Stimulated activated CD4-positive, alpha-beta T cell treated with anti-CD3 and anti-CD28 coated beads, Interleukin-15, amount 100 ng/mL, for 1 hour (primary cell): ENCODE measurements at regions not wholly inside any gene's neighbourhood (a gene's known extent, or its start where the extent isn't known, plus 50 kb on each side); places are given as distances from the start of the nearest gene placed in this dataset.

ENCODE experiments used
- DNase-seq, 2 donors: peaks; one replicate each; pipeline ENCODE4 v3.0.0-alpha.2; 2020; ENCODE audit warnings: low read depth in 1 of 2, low spot score in 1 of 2

DNA sequence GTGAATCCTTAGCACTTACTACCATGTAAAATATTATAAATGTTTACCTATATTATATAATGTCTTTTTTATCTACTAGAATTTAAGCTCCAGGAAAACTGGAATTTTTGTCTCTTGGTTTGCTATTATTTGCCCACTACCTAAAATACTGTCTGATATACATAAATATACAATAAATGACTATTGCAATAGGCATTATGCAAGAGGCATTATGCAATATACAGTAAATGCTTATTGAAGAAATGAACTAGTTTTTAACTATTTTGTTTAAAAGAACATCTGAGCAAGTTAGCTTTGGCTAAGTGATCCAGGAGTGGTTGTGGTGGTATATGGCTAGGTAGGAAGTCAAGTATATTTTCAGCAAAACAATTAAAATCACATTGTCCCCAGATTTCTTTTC is 640.2 kb upstream of the PKN2 start:
- DNase-seq, result no peak

DNA sequence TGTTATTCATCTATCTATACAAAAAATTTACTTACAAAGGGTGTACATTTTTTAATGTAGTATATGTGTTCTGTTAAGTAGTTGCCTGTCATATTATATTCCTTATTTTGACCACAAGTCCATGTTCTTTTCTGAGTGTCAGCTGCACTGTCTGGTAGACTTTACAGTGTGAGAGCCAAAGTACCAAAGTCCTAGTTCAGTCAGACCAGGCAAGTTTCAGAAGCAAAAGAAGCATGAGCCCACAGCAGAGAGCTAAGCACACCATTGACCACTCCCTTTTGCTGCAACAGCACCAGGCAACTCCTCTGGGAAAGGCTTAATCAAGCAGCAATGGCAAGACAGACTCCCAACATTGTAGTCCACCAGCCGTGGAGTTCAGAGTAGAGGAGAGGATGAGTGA is 631.9 kb upstream of the PKN2 start:
- DNase-seq, result no peak

DNA sequence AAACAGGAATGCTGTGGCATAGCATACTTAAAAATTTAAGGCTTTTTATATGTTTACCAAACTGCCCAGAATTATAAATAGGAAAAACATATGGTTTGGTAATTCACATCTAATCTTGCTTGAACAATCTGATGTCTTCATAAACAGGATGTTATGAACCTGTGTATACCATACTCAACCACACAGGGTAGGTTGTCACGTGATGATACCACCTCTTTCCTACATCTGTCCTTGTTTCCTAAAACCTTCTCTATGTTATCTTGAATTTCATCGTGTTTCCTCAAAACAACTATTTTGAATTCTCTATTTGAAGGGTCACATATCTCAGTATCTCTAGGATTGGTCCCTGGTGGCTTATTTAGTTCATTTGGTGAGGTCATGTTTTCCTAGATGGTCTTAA is 631.0 kb upstream of the PKN2 start:
- DNase-seq, result no peak

DNA sequence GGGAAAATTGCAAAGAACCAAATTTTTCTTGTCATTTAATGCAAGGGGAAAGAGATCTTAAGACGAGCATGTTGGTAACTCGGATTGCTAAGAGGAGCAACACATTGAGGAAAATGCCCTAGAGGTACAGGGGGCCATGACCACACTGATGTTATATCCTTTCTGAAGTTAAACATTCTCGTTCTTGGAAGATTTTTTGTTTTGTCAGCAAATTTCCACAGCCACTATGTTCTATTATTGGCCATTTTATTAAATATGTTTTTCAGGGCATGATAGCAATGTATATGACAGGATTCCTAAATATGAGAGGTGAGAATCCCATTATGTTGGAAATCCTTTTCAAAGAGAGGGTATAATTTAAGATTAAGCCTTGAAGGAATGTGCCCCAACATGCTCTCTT is 627.2 kb upstream of the PKN2 start:
- no peak for DNase-seq

DNA sequence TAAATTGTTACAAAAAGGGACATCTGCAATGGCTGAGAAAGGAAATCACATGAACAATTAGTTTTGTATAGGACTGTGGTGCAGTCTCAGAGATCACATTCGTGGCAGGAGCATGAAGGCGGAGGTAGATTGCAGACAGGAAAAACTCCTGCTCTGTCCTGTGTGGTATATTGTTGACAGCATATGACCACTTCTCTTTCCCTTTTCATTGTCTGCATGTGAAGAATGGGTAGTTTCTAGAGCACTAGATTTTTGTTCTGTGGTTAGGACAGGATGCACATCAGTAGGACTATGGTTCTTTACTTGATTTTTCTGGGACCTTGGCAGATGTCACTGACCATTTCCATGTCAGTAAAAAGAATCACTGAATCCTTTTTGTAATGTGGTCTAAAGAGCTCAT is 625.9 kb upstream of the PKN2 start:
- DNase-seq, result no peak

DNA sequence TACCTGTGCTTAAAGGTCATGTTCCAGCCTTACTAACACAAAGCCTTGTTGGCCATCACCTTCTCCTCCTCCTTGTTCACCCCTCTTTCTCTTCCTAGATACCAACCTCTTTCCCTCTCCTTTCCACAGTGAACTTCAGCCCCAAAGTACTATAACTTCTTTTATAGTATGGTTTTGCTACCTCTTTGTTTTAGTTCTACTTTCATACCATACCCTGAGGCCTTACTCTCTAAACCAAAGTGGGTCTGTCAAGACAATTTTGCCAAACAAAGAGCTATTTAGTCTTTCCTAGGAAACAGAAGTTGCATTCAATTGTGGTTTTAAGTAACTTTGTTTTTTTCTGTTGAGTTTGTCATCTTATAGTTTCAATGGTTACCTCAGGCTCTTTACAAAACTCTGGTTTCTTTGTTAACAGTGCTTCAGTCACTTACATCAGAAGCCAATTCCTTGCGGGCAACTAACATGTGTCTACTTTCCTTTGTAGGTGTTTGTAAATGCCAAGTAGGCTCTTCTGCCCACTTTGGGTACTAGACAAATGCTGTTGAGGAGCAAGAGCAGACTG is 623.9 kb upstream of the PKN2 start:
- no peak for DNase-seq

DNA sequence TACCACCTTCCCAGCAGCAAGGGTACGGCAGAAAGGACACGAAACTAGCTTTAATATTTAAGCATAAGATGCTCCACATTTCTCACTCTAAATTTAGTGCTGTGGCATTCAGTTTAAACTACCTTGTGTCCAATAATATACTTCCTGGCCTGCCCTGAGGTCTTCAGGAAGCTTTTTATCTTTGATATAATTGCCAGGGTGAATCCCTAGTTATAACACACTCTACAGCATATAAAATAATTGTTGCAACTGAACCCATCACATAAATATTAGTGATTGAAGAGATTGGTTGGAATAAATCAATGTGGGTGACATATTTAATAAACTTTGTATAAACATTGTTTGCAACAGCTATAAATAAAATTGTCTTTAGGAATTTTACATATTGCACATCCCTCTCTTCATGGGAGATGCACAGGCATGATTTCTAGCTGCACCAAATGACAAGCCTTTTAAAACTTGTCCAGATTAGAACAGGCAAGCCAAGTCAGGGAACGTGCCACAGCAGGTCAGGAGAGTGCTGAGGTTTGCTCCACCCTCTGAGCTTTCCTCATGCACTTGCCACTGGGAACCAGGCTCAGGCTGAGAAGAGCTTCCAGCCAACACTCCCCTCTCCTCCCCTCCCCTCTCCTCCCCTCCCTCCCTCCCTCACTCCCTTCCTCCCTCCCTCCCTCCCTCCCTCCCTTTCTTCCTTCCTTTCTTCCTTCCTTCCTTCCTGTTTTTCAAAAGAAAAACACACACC is 623.2 kb upstream of the PKN2 start:
- no peak for DNase-seq

DNA sequence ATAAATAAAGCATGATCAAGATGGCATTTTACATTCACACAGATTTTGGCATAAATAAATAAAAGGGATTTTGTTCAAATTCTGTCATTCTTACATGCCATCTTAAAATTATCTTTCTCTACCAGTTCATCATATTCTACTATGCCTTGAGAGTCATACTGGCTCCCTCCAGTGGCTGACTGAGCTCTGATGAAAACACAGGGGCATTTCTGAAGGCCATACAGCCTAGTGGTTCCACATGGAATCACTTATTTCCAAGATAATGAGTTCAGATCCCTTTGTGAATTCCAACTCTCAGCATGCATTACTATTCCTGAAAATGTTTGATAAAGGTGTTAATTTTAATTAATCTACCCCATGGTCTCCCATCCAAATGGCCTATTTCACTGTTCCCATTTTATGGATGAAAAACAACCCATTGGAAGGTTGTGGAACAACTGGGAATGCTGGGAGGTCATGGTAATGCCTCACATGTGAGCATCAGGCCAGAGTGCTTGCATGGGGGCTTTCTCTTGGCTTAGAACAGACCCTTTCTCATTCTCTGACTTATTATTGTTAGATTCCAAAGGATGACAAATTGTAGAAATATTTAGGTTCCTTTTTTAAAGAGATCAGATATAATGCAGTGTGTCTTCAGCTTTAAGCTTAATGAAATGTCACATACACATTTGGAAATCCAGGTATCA is 622.4 kb upstream of the PKN2 start:
- DNase-seq, result no peak

DNA sequence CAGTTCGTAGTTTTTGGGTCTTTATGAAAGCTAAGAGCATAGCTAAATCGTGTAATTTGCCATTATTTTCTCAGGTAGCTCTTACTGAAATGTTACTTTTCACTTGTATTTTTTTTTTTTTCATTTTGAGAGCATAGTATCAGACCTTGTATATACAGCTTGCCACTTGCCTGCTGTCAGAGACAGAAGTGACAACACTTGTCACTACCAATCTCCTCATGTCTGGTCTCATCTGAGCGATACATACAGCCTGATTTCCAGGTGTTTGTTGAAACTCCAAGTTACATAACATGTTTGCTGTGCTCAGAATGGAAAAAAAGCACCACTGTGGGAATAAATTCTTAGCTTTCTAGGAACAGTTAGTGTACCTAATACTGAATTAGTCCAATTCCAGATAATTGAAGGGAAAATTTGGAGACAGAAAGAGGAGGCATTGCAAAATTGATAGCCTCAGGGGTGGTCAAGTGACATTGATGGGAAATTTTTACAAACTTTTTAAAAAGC is 621.4 kb upstream of the PKN2 start:
- DNase-seq, result no peak

DNA sequence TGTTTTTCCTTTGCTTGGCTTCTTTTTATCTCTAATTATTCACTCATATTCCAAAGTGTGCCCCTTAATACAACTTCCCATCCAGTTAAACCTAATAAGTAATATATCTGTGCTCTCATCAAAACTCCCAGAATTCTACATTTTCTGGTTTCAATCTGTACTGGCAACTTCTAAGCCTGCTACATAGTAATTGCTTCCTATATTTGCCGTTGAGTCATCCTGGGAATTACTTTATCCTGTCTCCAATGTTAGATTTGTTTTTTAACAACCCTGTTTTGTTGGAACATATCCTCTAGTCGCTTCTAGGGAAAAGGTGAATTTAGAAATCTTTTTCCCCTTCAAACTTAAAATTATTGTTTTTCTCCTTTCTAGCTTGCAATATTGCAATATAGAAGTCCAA is 620.5 kb upstream of the PKN2 start:
- no peak for DNase-seq

DNA sequence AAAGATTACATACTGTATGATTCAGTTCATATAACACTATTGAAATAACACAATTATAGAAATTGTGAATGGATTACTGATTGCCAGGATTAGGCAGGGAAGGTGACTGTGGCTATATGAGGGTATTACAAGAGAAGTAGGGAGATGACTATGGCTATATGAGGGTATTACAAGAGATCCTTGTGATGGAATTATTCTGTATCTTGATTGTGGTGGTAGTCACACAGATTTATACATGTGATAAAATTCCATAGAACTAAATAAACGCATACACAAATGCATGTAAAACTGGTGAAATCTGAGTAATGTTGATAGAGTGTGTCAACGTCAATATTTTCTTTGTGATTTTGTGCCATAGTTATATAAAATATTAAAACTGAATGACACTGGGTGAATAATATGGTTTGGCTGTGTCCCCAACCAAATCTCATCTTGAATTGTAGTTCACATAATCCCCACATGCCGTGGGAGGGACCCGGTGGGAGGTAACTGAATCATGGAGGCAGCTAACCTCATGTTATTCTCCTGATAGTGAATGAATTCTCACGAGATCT is 615.6 kb upstream of the PKN2 start:
- no peak for DNase-seq

DNA sequence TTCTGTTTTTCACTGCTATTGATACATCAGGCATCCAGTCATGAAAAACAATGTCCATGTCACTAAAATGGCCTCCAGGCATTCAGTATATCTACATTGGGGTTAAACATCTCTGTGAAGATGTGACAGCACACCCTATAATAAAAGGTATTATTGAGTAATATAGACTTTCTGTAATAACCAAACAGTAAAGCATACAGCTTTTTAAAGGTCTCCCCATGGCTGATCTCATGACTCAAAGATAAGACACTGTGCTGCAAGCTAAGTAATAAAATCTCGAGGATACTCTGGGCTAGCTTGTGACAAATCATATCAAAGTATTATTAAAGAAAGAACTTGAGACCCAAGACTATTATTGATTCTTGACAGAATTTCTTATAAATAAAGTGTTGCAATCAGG is 613.1 kb upstream of the PKN2 start:
- no peak for DNase-seq

DNA sequence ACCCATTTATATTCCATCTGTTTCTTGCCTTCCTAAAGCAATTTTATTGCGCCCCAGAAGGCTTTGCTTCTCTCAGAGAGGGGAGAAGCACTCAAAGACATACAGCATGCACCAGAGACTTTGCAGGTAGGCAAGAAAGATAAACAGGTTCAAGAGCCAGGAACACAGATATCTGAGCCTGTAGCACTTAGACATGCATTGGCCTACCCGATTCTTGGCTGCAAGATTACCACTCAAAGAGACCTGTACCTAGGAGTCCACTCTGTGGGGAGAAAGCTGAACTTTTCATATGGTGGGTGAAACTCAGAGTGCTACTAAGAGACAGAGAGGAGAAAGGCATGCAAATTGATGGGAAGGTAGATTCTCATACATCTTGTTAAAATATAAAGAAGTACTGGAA is 609.4 kb upstream of the PKN2 start:
- DNase-seq, result no peak

DNA sequence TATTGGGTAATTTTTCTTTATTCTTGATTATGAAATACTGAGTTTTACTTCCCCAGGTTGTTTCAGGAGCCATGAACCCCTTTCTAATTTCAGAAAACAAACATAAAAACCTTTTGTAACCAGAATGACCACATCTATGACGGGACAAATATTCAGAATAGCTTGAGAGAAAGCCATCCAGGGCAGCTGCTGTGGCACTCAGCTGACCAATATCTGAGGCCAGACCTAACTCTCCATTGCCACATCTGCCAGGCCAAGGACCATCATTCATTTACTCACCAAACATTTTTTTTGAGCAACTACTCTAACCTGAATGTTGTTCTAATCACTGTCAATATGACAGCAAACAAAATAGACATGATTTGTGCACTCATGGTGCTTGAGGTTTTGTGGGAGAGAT is 608.3 kb upstream of the PKN2 start:
- DNase-seq, result no peak

DNA sequence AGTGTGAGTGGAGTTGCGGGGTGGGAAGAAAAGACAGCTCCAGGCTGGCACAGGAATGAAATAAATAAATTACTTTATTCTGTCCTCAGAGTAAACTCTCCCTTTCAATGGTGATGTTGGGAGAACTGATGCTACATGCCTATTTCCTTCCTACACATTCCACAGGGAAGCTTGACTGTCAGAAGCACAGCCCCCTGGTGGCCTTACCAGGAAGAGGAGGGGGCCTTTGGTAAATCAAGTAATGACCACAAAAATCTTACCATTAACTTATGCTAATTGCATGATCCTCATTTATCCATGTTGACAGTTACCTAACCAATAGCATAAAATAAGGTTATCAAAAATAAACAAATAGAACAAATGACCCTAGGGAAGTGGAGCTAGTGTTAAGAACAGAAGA is 605.0 kb upstream of the PKN2 start:
- no peak for DNase-seq

DNA sequence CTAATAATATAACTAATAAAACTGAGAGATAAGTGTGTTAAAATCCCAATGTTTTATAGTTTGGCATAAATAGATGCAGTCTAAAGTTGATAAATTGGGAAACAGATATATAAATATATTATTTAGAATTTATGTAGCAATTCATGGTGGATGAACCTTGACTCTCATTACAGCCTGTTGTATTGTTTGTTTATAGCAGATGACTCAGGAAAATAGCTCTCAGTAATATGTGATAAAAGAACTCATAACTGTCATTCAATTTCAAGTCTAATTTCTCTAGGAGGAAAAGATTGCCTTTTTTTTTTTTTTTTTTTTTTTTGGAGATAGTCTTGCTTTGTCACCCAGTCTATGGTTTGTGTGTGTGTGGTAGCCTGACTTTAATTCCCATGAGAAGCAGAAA is 603.2 kb upstream of the PKN2 start:
- DNase-seq, result no peak

DNA sequence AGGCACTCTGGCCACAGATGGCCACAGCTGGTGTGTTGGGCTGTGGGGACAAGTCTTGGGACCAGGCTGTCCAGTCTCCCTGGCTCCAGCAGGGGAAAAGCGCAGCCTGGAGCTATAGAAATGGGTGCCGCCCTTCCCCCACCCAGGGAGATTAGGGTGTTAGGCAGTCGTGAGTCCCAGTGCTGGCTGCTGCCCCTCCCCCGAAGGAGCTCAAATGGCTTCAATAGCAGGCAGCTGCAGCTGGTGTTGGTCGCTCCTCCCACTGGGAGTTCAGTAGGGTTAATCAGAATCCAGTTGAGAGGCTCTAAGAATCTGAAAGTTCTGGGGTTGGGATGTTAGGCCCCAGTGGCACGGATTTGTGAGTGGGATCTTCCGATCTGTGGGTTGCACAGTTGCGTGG is 595.6 kb upstream of the PKN2 start:
- DNase-seq, result no peak

DNA sequence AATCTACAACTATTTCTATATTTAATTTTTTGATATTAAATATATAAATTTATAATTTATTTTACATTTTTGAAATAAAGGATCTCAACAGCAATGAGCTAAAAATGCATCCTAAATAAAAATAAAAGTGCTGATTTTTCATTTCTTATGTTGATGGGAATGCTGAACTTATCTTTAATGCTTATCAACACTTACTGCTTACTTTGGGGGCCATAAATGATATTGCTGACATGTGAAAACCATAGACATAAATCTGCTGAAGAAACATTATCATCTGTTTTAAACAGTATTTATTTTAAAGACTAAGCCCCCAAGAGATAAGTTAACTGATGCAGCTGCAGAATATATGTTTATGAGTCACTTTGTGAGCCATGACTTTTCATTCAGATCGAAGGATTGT is 594.1 kb upstream of the PKN2 start:
- no peak for DNase-seq

DNA sequence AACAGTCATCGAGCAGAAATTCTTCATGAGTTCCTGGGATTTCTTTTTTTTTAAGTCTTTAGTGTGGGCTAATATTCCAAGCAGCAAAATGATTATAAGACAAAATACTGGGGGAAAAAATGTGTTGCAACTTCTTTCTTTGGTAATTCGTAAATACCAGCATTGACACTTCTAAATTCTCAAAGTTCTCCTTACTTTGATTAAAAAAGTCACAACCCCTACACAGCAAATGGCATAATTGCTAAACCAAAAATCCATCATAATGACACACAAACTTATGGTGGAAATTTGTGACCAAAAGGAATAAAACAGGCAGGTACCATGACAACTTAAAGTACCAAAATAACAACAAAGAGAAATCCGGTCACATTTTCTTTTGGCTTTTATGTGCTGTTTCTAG is 585.2 kb upstream of the PKN2 start:
- DNase-seq, result no peak

DNA sequence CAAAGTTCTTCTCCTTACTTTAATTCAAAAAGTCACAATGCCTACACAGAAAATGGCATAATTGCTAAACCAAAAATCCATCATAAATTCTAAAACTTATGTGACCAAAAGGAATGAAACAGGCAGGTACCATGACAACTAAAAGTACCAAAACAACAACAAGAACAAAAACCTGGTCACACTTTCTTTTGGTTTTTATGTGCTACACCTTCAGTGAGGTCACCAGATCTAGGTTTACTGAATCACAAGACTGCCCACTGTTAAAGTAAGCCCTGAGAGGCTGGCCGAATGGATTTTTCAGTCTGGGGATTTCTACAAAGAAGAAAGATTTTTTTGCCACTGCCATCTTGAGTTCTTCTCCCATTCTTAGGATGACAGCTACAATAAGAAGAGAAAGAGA is 583.0 kb upstream of the PKN2 start:
- no peak for DNase-seq

DNA sequence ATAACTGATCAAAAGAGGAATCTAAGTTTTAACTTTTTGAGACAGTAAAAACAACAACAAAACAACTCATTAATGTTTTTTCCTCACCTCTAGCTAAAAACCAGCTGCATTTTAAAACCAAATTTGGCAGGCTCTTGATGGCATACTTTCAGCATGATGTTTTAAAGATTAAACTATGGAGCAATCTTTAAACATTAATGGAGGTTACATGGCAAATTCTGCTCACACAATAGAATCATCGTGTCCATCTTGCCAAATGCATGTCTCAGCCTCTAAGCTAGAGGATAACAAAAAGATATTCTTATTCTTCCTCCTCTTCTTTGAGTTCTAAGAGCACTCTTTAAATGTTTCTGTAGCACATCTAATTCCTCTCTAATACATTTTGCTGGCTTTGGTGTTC is 579.8 kb upstream of the PKN2 start:
- DNase-seq, result no peak

DNA sequence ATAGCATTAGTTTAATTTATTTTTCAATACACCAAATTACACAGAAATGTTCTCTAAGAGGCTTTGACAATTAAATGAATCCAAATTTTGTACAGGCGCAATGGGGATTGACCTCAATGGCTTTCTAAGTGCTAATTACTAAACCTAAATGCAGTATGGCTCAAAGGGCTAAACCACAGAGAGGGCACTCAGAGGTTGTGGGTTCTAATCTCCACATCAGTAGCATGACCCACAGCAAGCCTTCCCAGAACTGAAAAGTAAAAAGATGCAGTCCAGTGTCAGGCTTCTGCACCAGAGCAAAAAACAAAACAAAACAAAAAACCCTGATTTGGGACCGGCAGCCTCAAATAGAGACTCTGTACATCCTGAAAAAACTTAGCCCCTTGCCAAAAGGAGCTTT is 579.2 kb upstream of the PKN2 start:
- no peak for DNase-seq
